ENCODE measurements at regions not wholly inside any gene's neighbourhood (a gene's known extent, or its start where the extent isn't known, plus 50 kb on each side); places are given as distances from the start of the nearest gene placed in this dataset.

GRCh38 chr7:26466007-26466406 is 174.3 kb downstream of the SNX10 start:
- no peaks in the 10 kb centered on the region for H3K4me1 ChIP-seq (replicated peaks in 1 of 2; ENCODE audit: control insufficient read depth in 2 of 2, insufficient read depth in 2 of 2, low read length in 2 of 2)
- H3K4me3 ChIP-seq: no peak overlapping the region
- no peak overlapping the region for H2AFZ ChIP-seq (ENCODE audit: low read depth, low read length)
- H3K36me3 ChIP-seq (ENCODE audit: control insufficient read depth, insufficient read depth, low read length): no peaks in the 10 kb centered on the region
- no peak for DNase-seq (ENCODE audit: extremely low read depth in 1 of 4, low spot score in 3 of 4)
- no peaks in the 10 kb centered on the region for H3K79me2 ChIP-seq (ENCODE audit: control insufficient read depth, insufficient read depth, low read length)
- H3K9me3 ChIP-seq (replicated peaks; ENCODE audit: control insufficient read depth, insufficient read depth, low read depth, low read length): no peaks in the 10 kb centered on the region
- H3K9me1 ChIP-seq (ENCODE audit: control insufficient read depth, insufficient read depth, low read length): no peaks in the 10 kb centered on the region
- BruUV-seq (replicated peaks): no TSS peak
- TF ChIP-seq PTTG1 (tag; IDR thresholded peaks at IDR 0.05; ENCODE audit: low read depth) (no peak), MYNN (IDR thresholded peaks at IDR 0.05) (peak; percentile 96), MYNN (CRISPR knock-in tag; IDR thresholded peaks at IDR 0.05) (no peak)
- ChIA-PET POLR2A (interaction anchor here (2.4 kb wide), 1 partner anchor 9 kb away, joined by 5 read pairs; no protein-coding TSS in a partner anchor), CTCF (ENCODE audit: low intra/inter-chr PET ratio) (no interaction called here)
- in situ Hi-C loops (cut with MboI) (no loop called here), intact Hi-C loops (cut with micrococcal nuclease) (no loop called here)
- no peak overlapping the region for H3K27ac ChIP-seq (ENCODE audit: extremely low read depth, low read depth, low read length)
- no peak for FAIRE-seq
- H3K4me2 ChIP-seq (ENCODE audit: insufficient read depth, low read length): no peak overlapping the region
- H4K20me1 ChIP-seq (replicated peaks; ENCODE audit: control insufficient read depth, insufficient read depth, low read length): no peaks in the 10 kb centered on the region
- whole genome bisulfite sequencing (ENCODE audit: insufficient coverage, low coverage, missing lambda C conversion rate): 2% methylated on average over 6 of the region's 6 CpGs
- H3K27me3 ChIP-seq (ENCODE audit: control insufficient read depth in 2 of 2, insufficient read depth in 2 of 2, low read length in 2 of 2): peaks cover 60 to 71% of the 10 kb centered on the region in 2 experiments
- no peak overlapping the region for H3K9ac ChIP-seq (ENCODE audit: insufficient read depth in 1 of 2, low read depth in 2 of 2, low read length in 2 of 2)
- no peak for ATAC-seq

DNA sequence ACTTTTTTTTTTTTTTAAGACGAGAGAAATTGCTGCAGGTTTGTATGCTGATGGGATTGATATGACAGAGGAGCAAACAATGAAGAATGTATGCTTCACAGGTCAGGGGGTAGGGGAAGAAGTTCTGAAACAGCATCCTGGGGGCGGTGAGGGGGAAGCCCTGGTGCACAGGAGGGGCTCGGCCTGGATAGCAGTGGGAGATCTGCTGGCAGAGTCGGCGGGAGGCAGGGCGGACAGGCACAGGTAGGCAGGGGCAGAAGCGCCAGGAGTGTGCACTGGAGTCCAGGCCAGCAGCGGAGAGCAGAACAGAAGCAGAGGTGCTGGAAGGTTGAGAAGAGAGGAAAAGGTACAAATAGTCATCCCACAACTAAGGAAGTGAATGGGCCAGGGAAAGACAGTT is 175.4 kb downstream of the SNX10 start:
- no peak overlapping the region for H2AFZ ChIP-seq (ENCODE audit: low read depth, low read length)
- H3K4me2 ChIP-seq (ENCODE audit: insufficient read depth, low read length): no peak overlapping the region
- no peaks in the 10 kb centered on the region for H4K20me1 ChIP-seq (replicated peaks; ENCODE audit: control insufficient read depth, insufficient read depth, low read length)
- no peaks in the 10 kb centered on the region for H3K79me2 ChIP-seq (ENCODE audit: control insufficient read depth, insufficient read depth, low read length)
- no peak for DNase-seq (ENCODE audit: extremely low read depth in 1 of 4, low spot score in 3 of 4)
- no peaks in the 10 kb centered on the region for H3K36me3 ChIP-seq (ENCODE audit: control insufficient read depth, insufficient read depth, low read length)
- FAIRE-seq: no peak
- ATAC-seq: no peak
- H3K4me1 ChIP-seq (replicated peaks in 1 of 2; ENCODE audit: control insufficient read depth in 2 of 2, insufficient read depth in 2 of 2, low read length in 2 of 2): no peaks in the 10 kb centered on the region
- peaks cover 54 to 63% of the 10 kb centered on the region in 2 experiments for H3K27me3 ChIP-seq (ENCODE audit: control insufficient read depth in 2 of 2, insufficient read depth in 2 of 2, low read length in 2 of 2)
- CTCF ChIA-PET (ENCODE audit: low intra/inter-chr PET ratio): no interaction called here
- H3K9me3 ChIP-seq (replicated peaks; ENCODE audit: control insufficient read depth, insufficient read depth, low read depth, low read length): no peaks in the 10 kb centered on the region
- no TSS peak for BruUV-seq (replicated peaks)
- intact Hi-C loops (cut with micrococcal nuclease): no loop called here
- H3K9ac ChIP-seq (ENCODE audit: insufficient read depth in 1 of 2, low read depth in 2 of 2, low read length in 2 of 2): no peak overlapping the region; a peak in 1 of 4 replicates
- POLR2A ChIA-PET: interaction anchor here (1.3 to 2.4 kb wide), 2 partner anchors 10 to 12 kb away, joined by 5 to 6 read pairs; no protein-coding TSS in a partner anchor
- in situ Hi-C loops (cut with MboI): no loop called here
- WGBS (ENCODE audit: insufficient coverage, low coverage, missing lambda C conversion rate): 0% methylated on average over 8 of the region's 8 CpGs
- H3K9me1 ChIP-seq (ENCODE audit: control insufficient read depth, insufficient read depth, low read length): no peaks in the 10 kb centered on the region
- no peak overlapping the region for H3K27ac ChIP-seq (ENCODE audit: extremely low read depth, low read depth, low read length)
- H3K4me3 ChIP-seq: no peak overlapping the region
- TF ChIP-seq CHD7 (IDR thresholded peaks at IDR 0.05; ENCODE audit: low read depth, low read length): no peak
- TF ChIP-seq ZNF354B (CRISPR knock-in tag; IDR thresholded peaks at IDR 0.05): no peak
- TF ChIP-seq RAD21 (CRISPR knock-in tag; conservative IDR thresholded peaks at IDR 0.05 in 1 of 2, IDR thresholded peaks at IDR 0.05 in 1 of 2): no peak

Measured in K562 (cell line).